Endothelial cell of umbilical vein (primary cell): ENCODE measurements at regions not wholly inside any gene's neighbourhood (a gene's known extent, or its start where the extent isn't known, plus 50 kb on each side); places are given as distances from the start of the nearest gene placed in this dataset.

Source experiments
- EZH2 ChIP-seq: IDR thresholded peaks from 2 replicates; pipeline ENCODE4 v1.6.1; 2012; ENCODE audit warnings: borderline replicate concordance, low read depth, mild to moderate bottlenecking, moderate library complexity, low read length, inconsistent platforms; ENCODE audit not compliant: severe bottlenecking
- MYC ChIP-seq: IDR thresholded peaks from one replicate; pipeline ENCODE4 v1.6.1; 2011; ENCODE audit warnings: mild to moderate bottlenecking, low read depth, low read length
- POLR2A ChIP-seq: IDR thresholded peaks from 2 replicates; pipeline ENCODE4 v1.6.1; 2012; ENCODE audit warnings: low read depth, mild to moderate bottlenecking, control low read depth, low read length
- POLR2AphosphoS5 ChIP-seq: IDR thresholded peaks from 2 replicates; pipeline ENCODE4 v1.6.1; 2012; ENCODE audit warnings: low read depth, mild to moderate bottlenecking, control low read depth, low read length, moderate library complexity; ENCODE audit not compliant: insufficient read depth
- TF ChIP-seq, protein P1 (sequence below), 2 donors: IDR thresholded peaks; 1 replicate in 1 of 2; 2 replicates in 1 of 2; pipeline ENCODE4 v1.5.1; 2011; ENCODE audit warnings: low read length in 2 of 2, mild to moderate bottlenecking in 2 of 2, moderate library complexity in 2 of 2, control low read depth in 1 of 2, inconsistent platforms in 1 of 2, low read depth in 1 of 2; ENCODE audit not compliant: insufficient read depth in 1 of 2; ENCODE audit errors: extremely low read depth in 1 of 2

GRCh38 chr11:38038777-38039176, 1440.7 kb upstream of the RAG2 start:
- TF ChIP-seq, protein P1, sequence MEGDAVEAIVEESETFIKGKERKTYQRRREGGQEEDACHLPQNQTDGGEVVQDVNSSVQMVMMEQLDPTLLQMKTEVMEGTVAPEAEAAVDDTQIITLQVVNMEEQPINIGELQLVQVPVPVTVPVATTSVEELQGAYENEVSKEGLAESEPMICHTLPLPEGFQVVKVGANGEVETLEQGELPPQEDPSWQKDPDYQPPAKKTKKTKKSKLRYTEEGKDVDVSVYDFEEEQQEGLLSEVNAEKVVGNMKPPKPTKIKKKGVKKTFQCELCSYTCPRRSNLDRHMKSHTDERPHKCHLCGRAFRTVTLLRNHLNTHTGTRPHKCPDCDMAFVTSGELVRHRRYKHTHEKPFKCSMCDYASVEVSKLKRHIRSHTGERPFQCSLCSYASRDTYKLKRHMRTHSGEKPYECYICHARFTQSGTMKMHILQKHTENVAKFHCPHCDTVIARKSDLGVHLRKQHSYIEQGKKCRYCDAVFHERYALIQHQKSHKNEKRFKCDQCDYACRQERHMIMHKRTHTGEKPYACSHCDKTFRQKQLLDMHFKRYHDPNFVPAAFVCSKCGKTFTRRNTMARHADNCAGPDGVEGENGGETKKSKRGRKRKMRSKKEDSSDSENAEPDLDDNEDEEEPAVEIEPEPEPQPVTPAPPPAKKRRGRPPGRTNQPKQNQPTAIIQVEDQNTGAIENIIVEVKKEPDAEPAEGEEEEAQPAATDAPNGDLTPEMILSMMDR (IDR thresholded peaks at IDR 0.05; ENCODE audit: extremely low read depth in 1 of 2, insufficient read depth in 1 of 2, low read depth in 1 of 2, low read length in 2 of 2) = no peak
- TF ChIP-seq POLR2A (no peak), EZH2 (no peak), MYC (no peak), POLR2AphosphoS5 (no peak)
